Activated CD4-positive, CD25-positive, alpha-beta regulatory T cell treated with anti-CD3 and anti-CD28 coated beads, Interleukin-2, amount 50 U/mL, for 24 hours (primary cell): ENCODE measurements at regions not wholly inside any gene's neighbourhood (a gene's known extent, or its start where the extent isn't known, plus 50 kb on each side); places are given as distances from the start of the nearest gene placed in this dataset.
"Not testable (repeated sequence)": the region's sequence is repeated elsewhere in the genome, so short reads cannot be mapped to it uniquely, and the experiment has no call there.

Experiments used
- ATAC-seq, 2 donors: fragments of 150-1000 bp; cut with Tn5 transposase; one replicate each; pipeline ENCODE4 v1.10.0; 2021; ENCODE audit warnings: mild to moderate bottlenecking in 1 of 2, moderate library complexity in 1 of 2

DNA sequence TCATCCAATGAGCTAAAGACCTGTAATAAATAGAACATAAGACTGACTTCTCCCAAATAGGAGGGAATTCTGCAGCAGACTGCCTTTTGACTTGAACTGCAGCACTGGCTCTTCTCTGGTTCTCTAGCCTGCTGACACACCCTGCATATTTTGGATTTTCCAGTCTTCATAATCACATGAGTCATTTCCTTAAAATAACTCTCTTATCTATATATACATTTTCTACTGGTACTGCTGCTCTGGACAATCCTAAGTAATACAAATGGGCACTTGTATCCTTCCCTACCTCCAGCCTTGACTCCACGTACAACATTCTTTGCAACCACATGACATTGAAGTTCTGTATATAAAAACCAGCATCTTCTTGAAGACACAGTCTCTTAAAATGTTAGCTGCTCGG, 429.4 kb upstream of the TMPRSS15 start:
- no peak for ATAC-seq

DNA sequence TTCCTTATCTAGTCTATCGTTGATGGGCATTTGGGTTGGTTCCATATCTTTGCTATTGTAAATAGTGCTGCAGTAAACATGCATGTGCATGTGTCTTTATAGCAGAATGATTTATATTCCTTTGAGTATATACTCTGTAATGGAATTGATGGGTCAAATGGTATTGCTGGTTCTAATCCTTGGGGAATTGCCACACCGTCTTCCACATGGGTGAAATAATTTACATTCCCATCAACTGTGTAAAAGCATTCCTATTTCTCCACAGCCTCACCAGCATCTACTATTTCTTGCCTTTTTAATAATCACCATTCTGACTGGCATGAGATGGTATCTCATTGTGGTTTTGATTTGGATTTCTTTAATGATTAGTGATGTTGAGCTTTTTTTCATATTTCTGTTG, 430.5 kb upstream of the TMPRSS15 start:
- ATAC-seq, result not testable (repeated sequence)

DNA sequence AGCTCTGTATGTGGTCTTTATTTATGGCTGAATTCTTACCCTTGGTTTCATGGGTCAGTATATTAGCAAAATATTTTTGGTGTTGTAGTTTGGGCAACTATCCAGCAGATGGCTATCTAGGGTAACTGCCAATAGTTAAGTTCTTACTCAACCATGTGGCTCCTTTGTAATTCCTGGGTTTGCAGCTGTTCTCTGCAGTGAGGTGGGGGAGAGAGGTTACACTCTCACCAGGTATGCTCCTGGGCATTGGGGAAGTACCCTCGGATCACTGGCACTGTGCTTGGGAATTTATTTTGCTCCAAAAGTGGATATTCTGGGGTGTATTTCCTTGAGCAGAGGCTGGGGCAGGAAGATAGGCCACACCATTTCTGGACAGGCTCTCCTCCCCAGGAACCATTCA, 436.7 kb upstream of the TMPRSS15 start:
- ATAC-seq, result no peak

DNA sequence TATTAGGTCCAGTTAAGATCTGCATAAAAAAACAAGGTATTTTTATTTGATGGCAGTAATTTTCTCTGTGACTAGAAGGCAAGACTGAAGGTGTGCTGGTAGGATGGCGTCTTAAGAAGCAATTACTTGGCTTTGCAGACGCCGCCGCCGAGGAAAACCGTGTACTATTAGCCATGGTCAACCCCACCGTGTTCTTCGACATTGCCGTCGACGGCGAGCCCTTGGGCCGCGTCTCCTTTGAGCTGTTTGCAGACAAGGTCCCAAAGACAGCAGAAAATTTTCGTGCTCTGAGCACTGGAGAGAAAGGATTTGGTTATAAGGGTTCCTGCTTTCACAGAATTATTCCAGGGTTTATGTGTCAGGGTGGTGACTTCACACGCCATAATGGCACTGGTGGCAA, 454.0 kb upstream of the TMPRSS15 start:
- not testable (repeated sequence) for ATAC-seq

DNA sequence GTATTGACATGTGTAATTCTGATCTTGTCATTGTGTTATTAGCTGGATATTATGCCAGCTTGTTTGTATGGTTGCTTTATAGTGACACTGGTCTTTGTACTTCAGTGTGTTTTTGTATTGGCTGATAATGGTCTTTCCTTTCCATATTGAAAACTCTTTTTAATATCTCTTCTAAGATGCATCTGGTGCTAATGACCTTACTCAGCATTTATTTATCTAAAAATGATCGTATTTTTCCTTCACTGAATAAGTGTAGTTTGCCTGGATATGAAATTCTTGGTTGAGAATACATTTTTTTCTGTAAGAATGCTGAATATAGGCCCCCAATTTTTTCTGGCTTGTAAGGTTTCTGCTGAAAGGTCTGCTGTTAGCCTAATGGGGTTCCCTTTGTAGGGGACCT, 465.5 kb upstream of the TMPRSS15 start:
- ATAC-seq, result no peak

DNA sequence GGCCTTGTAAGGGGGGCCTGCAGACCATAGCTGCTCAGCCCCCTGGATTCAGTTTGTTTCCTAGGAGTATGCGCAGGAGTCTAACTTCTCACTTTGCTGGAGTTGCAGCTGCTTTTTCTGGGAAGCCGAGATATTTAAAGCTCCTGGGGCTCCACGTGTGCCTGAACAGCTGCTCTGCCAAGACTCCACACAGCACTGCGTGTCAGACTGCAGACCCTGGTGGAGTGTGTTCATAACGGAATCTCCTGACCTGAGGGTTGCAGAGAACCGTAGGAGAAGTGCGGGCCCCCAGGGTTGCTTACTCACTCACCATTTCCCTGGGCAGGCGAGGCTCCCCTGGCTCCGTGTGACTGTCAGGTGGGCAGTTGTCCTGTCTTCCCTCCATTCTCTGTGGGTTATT, 474.3 kb upstream of the TMPRSS15 start:
- ATAC-seq, result no peak

DNA sequence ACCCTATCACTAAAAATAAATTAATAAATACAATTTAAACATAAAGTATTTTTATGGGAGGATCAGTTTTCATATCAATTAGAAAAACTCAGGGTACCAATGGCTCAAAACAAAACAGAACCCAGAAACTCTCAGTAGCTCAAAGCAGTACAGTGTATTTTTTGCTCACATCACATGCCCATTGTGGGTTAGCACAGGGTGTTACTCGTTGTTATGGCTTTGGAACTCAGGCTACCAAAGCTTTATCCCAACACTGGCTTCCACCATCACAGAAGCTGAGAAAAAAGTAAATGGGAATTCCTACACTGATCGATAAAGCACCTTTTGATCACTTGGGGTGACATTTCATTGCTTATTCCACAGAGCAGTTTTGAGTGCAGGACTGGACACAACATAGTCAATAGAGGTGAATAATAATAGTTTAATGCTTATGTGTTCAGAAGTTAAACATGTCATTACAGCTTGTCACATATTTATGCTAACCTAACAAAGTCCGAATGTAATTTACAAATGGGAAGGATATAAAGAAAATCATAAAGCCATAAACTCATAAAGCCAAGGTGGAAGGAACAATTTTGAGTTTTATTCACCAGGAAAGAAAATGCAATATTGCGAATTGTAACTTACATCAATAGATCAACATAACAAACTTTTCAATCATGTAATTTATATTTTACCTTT, 484.5 kb upstream of the TMPRSS15 start:
- ATAC-seq, result no peak

DNA sequence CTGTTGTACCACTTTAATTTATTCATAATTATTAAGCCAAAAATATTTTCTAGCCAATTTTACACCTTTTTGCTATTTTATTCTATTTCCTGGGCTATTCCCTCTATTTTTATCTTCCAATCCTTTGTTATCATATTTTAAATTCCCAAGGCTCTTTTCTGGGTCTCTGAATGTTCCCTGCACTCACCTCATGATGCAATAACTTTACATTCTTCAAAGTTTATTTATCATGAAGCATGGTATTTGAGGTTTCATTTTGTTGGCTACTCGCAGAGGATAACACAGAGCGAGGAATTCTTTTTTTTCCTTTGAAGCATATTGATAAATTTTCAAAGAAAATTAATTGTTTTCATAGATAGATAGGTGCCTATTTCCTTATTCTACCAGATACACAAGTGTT, 489.8 kb upstream of the TMPRSS15 start:
- no peak for ATAC-seq

DNA sequence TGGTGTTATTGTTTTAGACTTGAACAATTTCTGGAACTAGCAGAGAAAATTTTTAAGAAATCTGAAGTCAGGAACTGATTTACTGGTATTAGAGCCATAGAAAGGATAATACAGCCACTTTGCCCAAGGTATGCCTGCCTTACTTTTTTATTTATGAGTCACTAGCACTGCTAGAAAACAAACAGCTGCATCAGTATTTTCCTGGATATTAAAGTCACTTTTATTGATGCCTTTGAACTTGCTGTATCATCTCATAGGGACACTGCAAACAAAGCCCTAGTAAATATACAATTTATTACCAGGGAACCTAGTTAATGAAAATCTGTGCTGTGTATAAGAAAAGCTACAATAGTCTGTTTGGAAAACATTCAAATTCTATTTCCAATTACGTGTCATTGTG, 490.8 kb upstream of the TMPRSS15 start:
- no peak for ATAC-seq

DNA sequence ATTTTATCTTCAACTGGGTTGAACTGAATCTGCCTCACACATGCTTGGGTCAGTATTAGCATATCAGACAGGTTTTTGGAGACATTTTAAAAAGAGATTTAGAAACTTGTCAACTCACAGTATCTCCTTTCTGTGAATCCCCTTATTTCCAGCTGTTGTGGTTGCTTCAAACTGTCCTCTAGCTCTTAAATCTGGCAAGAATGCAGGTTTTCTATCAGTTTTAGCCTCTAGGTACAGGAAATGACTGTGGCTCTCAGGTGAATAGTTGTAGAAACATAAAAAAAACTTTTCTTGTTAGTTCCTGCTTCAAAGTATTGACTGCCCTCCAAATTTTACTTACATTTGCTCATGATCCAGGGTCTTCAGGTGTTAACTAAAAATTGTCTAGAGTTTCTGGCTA, 495.7 kb upstream of the TMPRSS15 start:
- no peak for ATAC-seq

DNA sequence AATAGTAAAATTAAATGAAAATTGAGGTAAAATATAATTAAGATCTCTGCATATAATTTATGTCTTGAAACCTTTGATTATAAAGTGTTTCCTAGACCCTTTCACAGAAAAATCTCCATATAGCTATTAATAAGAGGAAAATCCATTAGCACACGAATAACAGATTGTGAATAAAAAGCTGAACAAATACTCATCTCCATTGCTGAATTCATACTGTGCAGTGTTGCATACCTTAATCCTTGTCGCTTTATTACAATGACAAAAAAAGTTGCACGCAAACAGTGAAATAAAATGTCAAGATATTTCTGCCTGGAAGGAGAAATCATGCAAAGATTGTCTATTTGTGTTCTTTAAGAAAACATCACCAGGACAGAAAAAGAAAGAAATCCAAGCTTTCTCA, 499.1 kb upstream of the TMPRSS15 start:
- no peak for ATAC-seq

DNA sequence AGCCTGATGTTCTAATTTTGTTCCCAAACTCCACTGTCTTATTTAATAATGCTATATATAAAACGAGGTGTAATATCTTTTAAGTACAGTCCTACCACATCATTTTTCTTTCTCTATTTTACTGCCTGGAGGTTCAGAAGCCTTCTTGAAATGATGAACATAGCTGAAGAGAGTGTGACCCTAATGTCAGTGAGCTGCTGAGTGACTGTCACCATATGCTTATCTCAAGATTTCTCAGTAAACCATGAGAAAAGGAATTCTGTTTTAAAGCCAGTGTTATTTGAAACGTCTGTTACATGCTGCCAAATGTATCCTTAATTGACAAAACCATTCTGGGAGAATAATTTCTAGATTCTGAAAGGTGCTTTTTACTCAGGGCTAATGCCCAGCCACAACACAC, 503.5 kb upstream of the TMPRSS15 start:
- no peak for ATAC-seq

DNA sequence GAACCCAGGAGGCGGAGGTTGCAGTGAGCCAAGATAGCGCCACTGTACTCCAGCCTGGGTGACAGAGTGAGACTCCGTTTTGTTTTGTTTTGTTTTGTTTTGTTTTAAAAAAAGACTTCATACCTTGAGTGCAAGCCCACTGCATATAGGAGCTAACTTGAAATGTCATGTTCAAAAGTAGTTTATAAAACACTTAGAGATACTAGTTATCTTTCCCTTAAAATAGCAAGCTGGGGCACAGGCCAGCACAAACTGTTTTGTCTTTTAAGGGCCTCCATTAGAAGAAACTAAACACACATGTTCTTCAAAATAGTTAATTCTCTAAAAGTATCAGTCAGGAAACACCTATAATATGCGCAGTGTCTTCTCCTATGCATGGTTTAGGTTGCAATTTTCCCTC, 505.1 kb upstream of the TMPRSS15 start:
- no peak for ATAC-seq

DNA sequence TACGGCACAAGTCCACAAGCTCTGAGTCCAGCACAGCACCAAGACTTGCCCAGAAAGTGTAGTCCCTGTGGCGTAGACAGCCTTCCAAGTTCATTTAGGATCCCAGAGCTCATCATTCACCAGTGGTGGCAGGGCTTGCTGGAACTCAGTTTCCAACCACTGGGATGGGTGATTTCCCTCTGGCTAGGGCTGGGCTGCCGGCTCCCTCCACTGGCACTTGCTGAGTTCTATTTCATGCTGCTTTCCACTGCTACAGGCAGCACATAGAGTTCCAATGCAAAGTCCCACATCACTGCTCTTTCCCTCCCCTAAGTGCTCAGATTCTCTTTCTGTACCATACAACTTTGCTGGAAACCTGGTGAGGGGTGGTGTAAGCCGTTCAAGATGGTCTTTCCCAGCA, 510.3 kb upstream of the TMPRSS15 start:
- ATAC-seq, result no peak

DNA sequence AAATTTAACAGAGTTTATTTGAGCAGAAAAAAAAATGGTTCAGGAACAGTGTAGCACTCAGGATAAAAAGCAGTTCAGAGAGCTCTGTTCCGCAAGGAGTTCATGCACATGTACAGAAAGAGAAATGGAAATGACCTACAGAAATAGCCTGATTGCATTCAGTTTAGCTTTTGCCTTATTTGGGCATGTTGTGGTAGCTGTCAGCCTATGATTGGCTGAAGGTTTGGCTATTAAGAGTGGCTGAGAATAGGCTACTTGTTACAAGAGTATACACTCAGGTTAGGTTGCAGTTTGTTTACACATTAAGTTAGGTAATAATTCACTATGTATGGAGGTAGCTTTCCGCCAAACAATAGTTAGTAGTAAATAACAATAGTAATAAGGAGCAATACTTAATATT, 511.0 kb upstream of the TMPRSS15 start:
- ATAC-seq, result no peak

DNA sequence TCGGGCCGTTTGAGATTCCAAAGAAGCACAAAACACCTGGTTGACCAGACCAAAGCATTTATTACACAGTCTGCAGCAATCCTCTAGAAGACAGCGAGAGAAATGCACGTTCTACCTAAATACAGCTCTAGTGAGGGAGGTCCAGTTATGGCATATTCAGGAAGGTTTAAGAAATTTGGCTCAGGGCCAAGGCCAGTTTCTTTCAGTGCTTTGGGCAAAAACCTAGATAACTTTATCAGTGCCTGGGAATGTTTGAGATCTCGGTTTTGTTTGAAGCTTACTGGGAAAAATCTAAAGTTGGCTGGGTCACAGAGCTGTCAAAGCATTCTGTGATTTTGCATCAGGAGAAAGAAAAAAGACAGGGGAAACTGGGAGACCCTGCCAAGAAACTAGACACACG, 514.0 kb upstream of the TMPRSS15 start:
- ATAC-seq, result no peak

DNA sequence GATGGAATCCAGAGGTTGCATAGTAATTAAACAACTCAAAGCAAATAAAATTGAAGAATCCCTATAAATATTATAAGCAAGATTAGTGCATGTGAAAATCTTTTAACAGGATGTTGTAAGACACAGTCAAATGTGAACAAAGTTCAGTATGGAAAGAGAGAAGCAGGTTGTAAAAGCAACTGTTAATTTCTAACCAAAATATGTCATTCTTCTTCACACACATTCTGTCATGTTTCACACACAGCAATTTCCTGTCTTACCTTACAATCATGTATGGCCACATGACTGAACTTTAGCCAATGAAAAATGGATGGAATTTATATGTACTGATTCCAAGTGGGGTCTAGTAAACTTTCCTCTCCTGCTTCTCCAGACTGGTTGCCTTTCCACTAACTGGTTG, 527.7 kb upstream of the TMPRSS15 start:
- ATAC-seq, result no peak

DNA sequence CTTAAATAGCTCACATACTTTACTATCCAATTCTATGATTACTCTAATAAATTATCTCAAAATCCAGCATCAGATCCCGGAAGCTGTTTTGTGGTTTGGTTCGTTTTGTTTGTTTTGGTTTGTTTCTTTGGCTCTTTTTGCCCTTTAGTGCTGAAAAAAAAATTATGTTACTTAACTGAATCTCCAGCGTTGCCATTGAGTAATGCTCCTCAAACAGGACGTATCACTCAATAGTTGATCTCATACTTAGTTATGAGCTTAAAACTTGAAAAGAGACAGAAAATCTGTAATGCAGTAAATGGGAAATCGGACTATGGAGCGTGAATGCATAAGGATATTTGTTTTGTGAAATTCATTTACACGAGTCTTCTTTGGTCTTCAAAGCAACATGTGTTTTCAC, 533.8 kb upstream of the TMPRSS15 start:
- ATAC-seq, result no peak

DNA sequence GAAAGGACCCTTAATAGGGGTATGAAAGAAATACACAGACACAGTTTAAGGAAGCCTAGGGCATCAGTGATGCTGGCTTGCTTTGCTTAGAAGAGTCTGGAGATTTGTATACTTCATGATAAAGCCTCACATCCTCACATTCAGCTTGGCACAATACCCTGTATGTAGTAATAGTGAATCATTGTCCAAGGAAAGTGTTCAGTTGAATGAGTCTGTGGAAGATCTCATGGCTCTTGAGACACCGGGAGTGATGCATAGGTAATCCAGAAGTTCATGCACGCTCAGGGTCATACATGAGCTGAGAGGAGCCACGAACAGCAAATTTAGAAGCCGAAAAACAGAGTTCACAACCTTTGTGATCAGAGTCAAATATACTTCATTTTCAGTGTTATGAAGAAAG, 537.2 kb upstream of the TMPRSS15 start:
- ATAC-seq, result no peak

DNA sequence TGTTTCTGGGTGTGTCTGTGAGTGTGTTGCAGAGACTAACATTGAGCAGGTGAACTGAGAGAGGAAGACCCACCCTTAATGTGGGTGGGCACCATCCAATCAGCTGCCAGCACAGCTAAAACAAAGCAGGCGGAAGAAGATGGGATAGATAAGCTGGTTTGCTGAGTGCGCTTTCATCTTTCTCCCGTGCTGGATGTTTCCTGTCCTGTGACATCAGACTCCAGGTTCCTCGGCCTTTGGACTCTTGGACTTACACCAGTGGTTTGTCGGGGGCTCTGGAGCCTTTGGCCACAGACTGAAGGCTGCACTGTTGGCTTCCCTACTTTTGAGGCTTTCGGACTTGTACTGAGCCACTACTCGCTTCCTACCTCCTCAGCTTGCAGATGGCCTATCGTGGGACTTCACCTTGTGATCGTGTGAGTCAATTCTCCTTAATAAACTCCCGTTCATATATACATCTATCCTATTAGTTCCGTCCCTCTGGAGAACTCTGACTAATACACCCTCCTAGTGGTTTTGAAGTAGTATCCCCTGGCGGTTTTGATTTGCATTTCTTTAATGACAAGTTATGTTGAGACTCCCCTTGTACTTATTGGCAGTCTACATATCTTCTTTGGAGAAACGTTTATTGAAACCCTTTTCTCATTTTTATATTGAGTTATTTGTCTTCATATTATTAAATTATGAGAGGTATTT, 546.6 kb upstream of the TMPRSS15 start:
- ATAC-seq, result no peak

DNA sequence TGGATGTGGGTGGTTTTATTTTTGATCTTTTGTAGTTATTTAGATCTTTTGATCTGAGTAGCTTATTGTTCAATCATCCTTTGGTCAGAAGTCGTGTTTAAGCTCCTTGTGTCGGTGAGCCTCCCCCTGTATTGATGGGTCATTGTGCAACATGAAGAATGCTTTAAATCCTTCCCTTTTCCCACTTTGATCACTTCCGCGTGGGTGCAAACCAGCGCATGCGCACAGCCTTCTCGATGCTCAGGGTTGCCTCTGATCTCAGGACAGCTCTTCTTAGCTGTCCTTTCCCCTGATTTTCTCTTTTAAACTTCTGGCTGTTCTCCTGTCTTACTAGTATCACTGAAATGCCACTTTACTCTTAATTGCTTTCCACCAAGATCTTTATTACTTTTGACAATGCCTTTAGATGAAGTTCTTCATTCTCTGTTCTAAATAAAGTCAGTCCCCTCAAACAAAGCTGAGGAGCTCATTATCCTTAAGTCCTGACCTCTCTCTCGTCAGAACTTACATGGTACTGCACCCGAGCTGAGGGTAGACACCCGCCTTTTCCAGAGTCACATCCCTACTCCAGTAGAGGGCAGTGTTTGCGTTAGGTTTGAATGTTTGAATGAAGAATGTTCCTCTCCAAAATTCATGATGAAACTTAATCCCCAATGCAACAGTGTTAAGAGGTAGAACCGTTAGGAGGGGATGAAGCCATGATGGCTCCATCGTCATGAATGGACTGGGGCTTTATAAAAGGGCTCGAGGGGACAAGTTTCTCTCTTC, 547.9 kb upstream of the TMPRSS15 start:
- no peak for ATAC-seq

DNA sequence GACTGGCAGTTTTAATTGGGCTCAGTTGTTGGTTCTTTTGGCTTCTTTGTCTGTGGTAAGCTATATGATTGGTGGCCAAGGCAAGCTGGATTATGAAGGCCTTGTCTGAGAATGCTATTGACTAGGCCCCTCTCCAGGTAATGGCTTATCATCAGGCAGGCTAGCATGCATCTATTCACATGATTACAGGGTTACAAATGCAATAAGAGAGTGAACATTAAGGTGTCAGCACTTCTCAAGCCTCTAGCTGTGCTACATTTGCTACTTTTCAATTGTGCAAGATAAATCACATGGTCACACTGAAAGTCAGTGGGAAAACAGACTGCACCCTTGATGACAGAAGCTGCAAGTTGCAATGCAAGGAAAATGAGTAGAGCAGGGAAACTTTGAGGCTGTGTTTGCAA, 550.9 kb upstream of the TMPRSS15 start:
- no peak for ATAC-seq

DNA sequence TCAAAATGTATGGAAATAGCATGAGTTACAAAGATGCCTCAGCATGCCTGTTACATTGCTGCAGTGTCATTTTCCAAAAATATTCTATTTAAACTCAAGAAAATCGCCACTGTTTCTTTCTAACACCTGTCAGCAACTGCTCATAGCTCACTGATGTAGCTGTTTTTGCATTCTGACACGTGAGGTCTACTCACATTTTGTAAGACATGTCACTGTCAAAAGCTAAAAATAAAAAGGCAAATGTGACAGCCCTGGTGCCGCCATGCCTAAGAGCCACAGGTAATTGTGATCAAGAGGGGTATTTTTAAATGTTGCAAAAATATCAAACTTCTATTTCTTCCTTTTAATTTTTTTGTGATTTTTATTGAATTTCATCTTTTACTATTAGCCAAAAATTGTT, 556.2 kb upstream of the TMPRSS15 start:
- ATAC-seq, result no peak

DNA sequence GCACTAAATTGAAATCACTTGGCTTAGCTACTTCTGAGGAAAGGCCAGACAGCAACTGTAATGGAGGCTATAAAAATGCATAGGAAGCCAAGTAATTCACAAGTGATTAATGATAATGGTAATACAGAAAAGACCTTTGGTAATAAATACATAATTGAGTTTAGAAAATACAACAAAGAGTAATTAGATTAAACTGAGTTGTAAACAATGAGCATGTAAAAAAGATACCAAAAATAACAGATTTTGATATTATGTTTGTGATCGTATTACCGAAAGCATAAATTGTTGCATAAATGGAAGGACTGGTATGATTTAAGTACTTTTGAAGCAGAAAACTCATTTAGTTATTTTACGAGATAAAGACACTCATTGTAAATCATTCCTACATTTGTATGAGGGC, 556.7 kb upstream of the TMPRSS15 start:
- no peak for ATAC-seq
